Colonic mucosa (tissue), 4 donors: ENCODE measurements at regions not wholly inside any gene's neighbourhood (a gene's known extent, or its start where the extent isn't known, plus 50 kb on each side); places are given as distances from the start of the nearest gene placed in this dataset.
"Not testable (repeated sequence)": the region's sequence is repeated elsewhere in the genome, so short reads cannot be mapped to it uniquely, and the experiment has no call there.

Experiments
- DNase-seq: peaks from one replicate; pipeline ENCODE4 v3.0.0-alpha.2; 2020
- H3K27ac ChIP-seq: fragments of 200-600 bp; one replicate; pipeline ENCODE4 v1.8.0; 2021
- H3K27me3 ChIP-seq: fragments of 200-600 bp; one replicate; pipeline ENCODE4 v1.8.0; 2021
- H3K36me3 ChIP-seq: fragments of 200-600 bp; one replicate; pipeline ENCODE4 v1.8.0; 2021
- H3K4me1 ChIP-seq: fragments of 200-600 bp; one replicate; pipeline ENCODE4 v1.8.0; 2021; ENCODE audit warnings: mild to moderate bottlenecking
- H3K4me3 ChIP-seq: fragments of 200-600 bp; one replicate; pipeline ENCODE4 v1.8.0; 2021
- H3K9ac ChIP-seq, 2 donors: one replicate each; pipeline ENCODE4 v1.7.0; 2013; ENCODE audit warnings: control low read depth in 2 of 2, low read depth in 2 of 2, low read length in 2 of 2
- H3K9me3 ChIP-seq: fragments of 200-600 bp; one replicate; pipeline ENCODE4 v1.8.0; 2021
- CTCF ChIP-seq: fragments of 200-600 bp; IDR thresholded peaks from one replicate; pipeline ENCODE4 v1.8.0; 2022; ENCODE audit warnings: antibody characterized with exemption, mild to moderate bottlenecking
- intact Hi-C: fragments of 100-400 bp; cut with DNase I; formaldehyde crosslinking; loops from one replicate; pipeline ENCODE4 v1.14.1; 2022
- donor health status: healthy.
- donor health status: DM: no; HTN: no; CAD: no.
- donor health status: DM: no; HTN: no; CAD: no.

GRCh38 chr10:83539528-83540308, 599.6 kb upstream of the GHITM start:
- Histone ChIP-seq H3K27ac (no peak overlapping the region), H3K36me3 (no peaks in the 10 kb centered on the region), H3K4me1 (no peaks in the 10 kb centered on the region), H3K4me3 (no peak overlapping the region), H3K27me3 (no peaks in the 10 kb centered on the region), H3K9ac (no peak overlapping the region), H3K9me3 (no peaks in the 10 kb centered on the region)
- DNase-seq, result no peak
- no peak for TF ChIP-seq CTCF
- intact Hi-C loops, result no loop called here

GRCh38 chr10:83541046-83541445, 598.3 kb upstream of the GHITM start:
- no peak overlapping the region for H3K4me3 ChIP-seq
- DNase-seq, result no peak
- no peaks in the 10 kb centered on the region for H3K36me3 ChIP-seq
- no peak overlapping the region for H3K9ac ChIP-seq
- no peaks in the 10 kb centered on the region for H3K4me1 ChIP-seq
- TF ChIP-seq CTCF, result no peak
- no peak overlapping the region for H3K27ac ChIP-seq
- intact Hi-C loops, result no loop called here
- no peaks in the 10 kb centered on the region for H3K9me3 ChIP-seq
- no peaks in the 10 kb centered on the region for H3K27me3 ChIP-seq

- no peaks in the 10 kb centered on the region for H3K4me1 ChIP-seq
- H3K36me3 ChIP-seq, result no peaks in the 10 kb centered on the region
- DNase-seq, result no peak
- no peak overlapping the region for H3K4me3 ChIP-seq
- no peak for TF ChIP-seq CTCF
- no peaks in the 10 kb centered on the region for H3K9me3 ChIP-seq
- H3K27ac ChIP-seq, result no peak overlapping the region
- no peaks in the 10 kb centered on the region for H3K27me3 ChIP-seq
- no peak overlapping the region for H3K9ac ChIP-seq
- intact Hi-C loops, result no loop called here
These were observed 596.4 kb upstream of the GHITM start for GRCh38 chr10:83542774-83543411.

- TF ChIP-seq CTCF, result no peak
- no peak for DNase-seq
- Histone ChIP-seq H3K9me3 (no peaks in the 10 kb centered on the region), H3K27ac (no peak overlapping the region), H3K9ac (no peak overlapping the region), H3K36me3 (no peaks in the 10 kb centered on the region), H3K4me1 (no peaks in the 10 kb centered on the region), H3K4me3 (no peak overlapping the region), H3K27me3 (no peaks in the 10 kb centered on the region)
- intact Hi-C loops, result no loop called here
These were observed 595.4 kb upstream of the GHITM start for GRCh38 chr10:83543691-83544462.

GRCh38 chr10:83545901-83546391, 593.4 kb upstream of the GHITM start:
- no peak for DNase-seq
- no peaks in the 10 kb centered on the region for H3K36me3 ChIP-seq
- no peak for TF ChIP-seq CTCF
- H3K27ac ChIP-seq, result no peak overlapping the region
- no peak overlapping the region for H3K4me3 ChIP-seq
- H3K4me1 ChIP-seq, result no peaks in the 10 kb centered on the region
- intact Hi-C loops, result no loop called here
- H3K9me3 ChIP-seq, result no peaks in the 10 kb centered on the region
- H3K9ac ChIP-seq, result no peak overlapping the region
- H3K27me3 ChIP-seq, result no peaks in the 10 kb centered on the region

GRCh38 chr10:83551190-83551589, 588.1 kb upstream of the GHITM start:
- H3K27me3 ChIP-seq, H3K4me1 ChIP-seq, H3K9me3 ChIP-seq, H3K4me3 ChIP-seq, H3K27ac ChIP-seq, H3K9ac ChIP-seq, DNase-seq, intact Hi-C loops, H3K36me3 ChIP-seq: not testable (repeated sequence)
